OCI-LY1 (cell line): ENCODE measurements at regions not wholly inside any gene's neighbourhood (a gene's known extent, or its start where the extent isn't known, plus 50 kb on each side); places are given as distances from the start of the nearest gene placed in this dataset.
A peak's percentile ranks its signal among the peaks of the same experiment; 100 is the strongest.

Experiments
- H2AFZ ChIP-seq: fragments of 200-600 bp; sonication (generic), shearing (Covaris generic); 2 replicates; pipeline ENCODE4 v1.6.0; 2014; ENCODE audit warnings: antibody characterized with exemption, mild to moderate bottlenecking, low read length
- H3F3A ChIP-seq: fragments of 200-600 bp; sonication (generic), shearing (Covaris generic); 2 replicates; pipeline ENCODE4 v1.6.0; 2014; ENCODE audit warnings: mild to moderate bottlenecking, antibody characterized with exemption, low read length, moderate library complexity; ENCODE audit not compliant: insufficient read depth
- H3K27ac ChIP-seq: fragments of 200-600 bp; sonication (generic); 2 replicates; pipeline ENCODE4 v1.5.1; 2014; ENCODE audit warnings: low read length, mixed run types, mild to moderate bottlenecking, low read depth; ENCODE audit not compliant: poor library complexity, severe bottlenecking
- H3K27me3 ChIP-seq: fragments of 200-600 bp; sonication (generic); 2 replicates; pipeline ENCODE4 v1.6.0; 2014; ENCODE audit warnings: antibody characterized with exemption, mild to moderate bottlenecking, low read length, moderate library complexity; ENCODE audit not compliant: insufficient read depth
- H3K36me3 ChIP-seq: fragments of 200-600 bp; sonication (generic); 2 replicates; pipeline ENCODE4 v1.6.1; 2014; ENCODE audit warnings: mild to moderate bottlenecking, antibody characterized with exemption, low read length, moderate library complexity, mixed read lengths; ENCODE audit not compliant: insufficient read depth
- H3K4me1 ChIP-seq: fragments of 200-600 bp; sonication (generic); 2 replicates; pipeline ENCODE4 v1.5.1; 2014; ENCODE audit warnings: mild to moderate bottlenecking, low read length, moderate library complexity; ENCODE audit not compliant: insufficient read depth, severe bottlenecking
- H3K4me2 ChIP-seq: fragments of 200-600 bp; sonication (generic), shearing (Covaris generic); 2 replicates; pipeline ENCODE4 v1.6.1; 2014; ENCODE audit warnings: low read length
- H3K4me3 ChIP-seq: fragments of 200-600 bp; sonication (generic); 2 replicates; pipeline ENCODE4 v1.5.1; 2014; ENCODE audit warnings: low read length, low read depth, mild to moderate bottlenecking, mixed read lengths; ENCODE audit not compliant: poor library complexity, severe bottlenecking
- H3K79me2 ChIP-seq: fragments of 200-600 bp; shearing (Covaris generic); 2 replicates; pipeline ENCODE4 v1.6.1; 2016; ENCODE audit warnings: mixed run types, low read length, mixed read lengths; ENCODE audit not compliant: insufficient read depth
- H3K9ac ChIP-seq: fragments of 200-600 bp; sonication (generic), shearing (Covaris generic); 2 replicates; pipeline ENCODE4 v1.6.1; 2014; ENCODE audit warnings: mild to moderate bottlenecking, low read length, mixed read lengths
- H3K9me2 ChIP-seq: fragments of 200-600 bp; sonication (generic), shearing (Covaris generic); 2 replicates; pipeline ENCODE4 v1.6.1; 2014; ENCODE audit warnings: low read depth, mild to moderate bottlenecking, low read length, mixed read lengths
- H3K9me3 ChIP-seq: fragments of 200-600 bp; shearing (Covaris generic); 2 replicates; pipeline ENCODE4 v1.6.1; 2014; ENCODE audit warnings: low read length, mixed read lengths
- H4K20me1 ChIP-seq: fragments of 200-600 bp; sonication (generic), shearing (Covaris generic); 2 replicates; pipeline ENCODE4 v1.6.0; 2016; ENCODE audit warnings: mild to moderate bottlenecking, low read length; ENCODE audit not compliant: insufficient read depth
- EZH2 ChIP-seq: fragments of 200-600 bp; sonication (generic), shearing (Covaris generic); IDR thresholded peaks from 2 replicates; pipeline ENCODE4 v1.8.0; 2017; ENCODE audit warnings: borderline replicate concordance, mixed run types, mild to moderate bottlenecking, antibody characterized with exemption, low read length, moderate library complexity, mixed read lengths
- TF ChIP-seq, protein P1 (sequence below): fragments of 200-600 bp; sonication (generic), shearing (Covaris generic); IDR thresholded peaks from 2 replicates; pipeline ENCODE4 v1.5.1; 2017; ENCODE audit warnings: mild to moderate bottlenecking, antibody characterized with exemption, low read length, moderate library complexity, mixed read lengths

DNA sequence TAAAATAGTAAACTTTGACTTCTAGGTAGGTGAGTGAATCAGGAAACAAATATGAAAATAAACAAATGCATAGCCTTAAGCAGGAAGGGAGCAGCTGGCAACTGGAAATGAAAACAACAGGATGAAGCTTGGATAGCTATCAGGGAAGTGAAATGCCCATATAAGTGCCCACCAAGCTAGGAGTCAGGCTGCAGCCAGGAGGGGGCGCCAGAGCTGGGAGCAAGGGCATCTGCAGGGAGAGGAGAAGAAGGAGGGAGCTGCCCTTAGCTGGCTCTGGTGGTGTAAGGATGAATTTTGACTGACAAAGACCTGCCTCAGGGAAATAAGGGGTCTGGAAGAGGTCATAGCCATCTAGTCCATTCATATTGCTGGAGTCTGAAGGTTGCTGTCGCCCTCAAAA, 298.3 kb downstream of the TDRD15 start:
- no peak overlapping the region for H3K9ac ChIP-seq
- no peaks in the 10 kb centered on the region for H4K20me1 ChIP-seq
- H2AFZ ChIP-seq, result no peak overlapping the region
- H3K9me2 ChIP-seq, result no peaks in the 10 kb centered on the region
- H3K36me3 ChIP-seq, result no peaks in the 10 kb centered on the region
- H3K79me2 ChIP-seq, result no peaks in the 10 kb centered on the region
- no peak overlapping the region for H3K4me2 ChIP-seq
- H3K4me3 ChIP-seq, result no peak overlapping the region
- H3K4me1 ChIP-seq, result no peaks in the 10 kb centered on the region
- no peaks in the 10 kb centered on the region for H3F3A ChIP-seq
- H3K27me3 ChIP-seq, result no peaks in the 10 kb centered on the region
- no peaks in the 10 kb centered on the region for H3K9me3 ChIP-seq
- TF ChIP-seq EZH2, result no peak
- TF ChIP-seq, protein P1, sequence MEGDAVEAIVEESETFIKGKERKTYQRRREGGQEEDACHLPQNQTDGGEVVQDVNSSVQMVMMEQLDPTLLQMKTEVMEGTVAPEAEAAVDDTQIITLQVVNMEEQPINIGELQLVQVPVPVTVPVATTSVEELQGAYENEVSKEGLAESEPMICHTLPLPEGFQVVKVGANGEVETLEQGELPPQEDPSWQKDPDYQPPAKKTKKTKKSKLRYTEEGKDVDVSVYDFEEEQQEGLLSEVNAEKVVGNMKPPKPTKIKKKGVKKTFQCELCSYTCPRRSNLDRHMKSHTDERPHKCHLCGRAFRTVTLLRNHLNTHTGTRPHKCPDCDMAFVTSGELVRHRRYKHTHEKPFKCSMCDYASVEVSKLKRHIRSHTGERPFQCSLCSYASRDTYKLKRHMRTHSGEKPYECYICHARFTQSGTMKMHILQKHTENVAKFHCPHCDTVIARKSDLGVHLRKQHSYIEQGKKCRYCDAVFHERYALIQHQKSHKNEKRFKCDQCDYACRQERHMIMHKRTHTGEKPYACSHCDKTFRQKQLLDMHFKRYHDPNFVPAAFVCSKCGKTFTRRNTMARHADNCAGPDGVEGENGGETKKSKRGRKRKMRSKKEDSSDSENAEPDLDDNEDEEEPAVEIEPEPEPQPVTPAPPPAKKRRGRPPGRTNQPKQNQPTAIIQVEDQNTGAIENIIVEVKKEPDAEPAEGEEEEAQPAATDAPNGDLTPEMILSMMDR, result peak; percentile 71
- H3K27ac ChIP-seq, result no peak overlapping the region

DNA sequence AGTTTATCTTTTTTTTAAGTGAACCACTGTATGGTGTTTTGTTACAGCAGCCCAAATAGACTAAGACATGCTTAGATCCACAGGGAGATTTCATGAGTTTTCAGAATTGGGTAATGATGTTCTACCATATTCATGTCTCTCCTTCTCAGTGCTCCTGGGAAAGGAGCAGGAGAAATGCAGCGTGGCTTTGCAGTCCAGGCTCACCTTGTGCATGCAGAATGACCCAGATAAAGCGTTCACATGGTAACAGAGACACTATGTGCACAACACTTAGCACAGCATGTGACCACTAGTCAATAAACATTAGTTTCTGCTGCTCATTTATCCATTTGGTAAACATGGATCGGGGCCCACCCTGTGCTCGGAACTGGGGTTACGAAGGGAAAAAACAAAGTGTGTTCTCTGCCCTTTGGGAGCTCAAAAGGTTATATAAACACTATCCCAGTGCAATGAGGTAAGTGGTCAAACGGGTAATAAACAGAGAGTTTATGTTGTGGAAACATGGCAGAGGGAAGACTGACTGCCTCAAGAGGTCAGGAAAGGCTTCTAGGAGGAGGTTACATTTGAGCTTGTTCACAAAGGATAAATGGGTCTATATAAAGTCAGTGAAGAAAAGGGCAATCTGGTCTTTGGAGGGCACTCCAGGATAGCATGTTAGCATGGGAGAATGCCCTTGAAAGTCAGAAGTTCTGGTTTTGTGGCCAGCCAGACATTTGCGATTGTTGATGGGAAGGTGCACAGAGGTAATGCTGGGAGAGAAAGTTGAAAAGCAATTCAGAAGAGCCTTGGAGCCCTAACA, 299.2 kb downstream of the TDRD15 start:
- Histone ChIP-seq H3K4me3 (no peak overlapping the region), H3K27me3 (no peaks in the 10 kb centered on the region), H3K9me3 (no peaks in the 10 kb centered on the region), H3K79me2 (no peaks in the 10 kb centered on the region), H3K9me2 (no peaks in the 10 kb centered on the region), H3F3A (no peaks in the 10 kb centered on the region), H3K4me1 (no peaks in the 10 kb centered on the region), H4K20me1 (no peaks in the 10 kb centered on the region), H3K36me3 (no peaks in the 10 kb centered on the region), H2AFZ (no peak overlapping the region), H3K27ac (no peak overlapping the region), H3K9ac (no peak overlapping the region), H3K4me2 (no peak overlapping the region)
- no peak for TF ChIP-seq EZH2
- TF ChIP-seq, protein P1, result no peak

DNA sequence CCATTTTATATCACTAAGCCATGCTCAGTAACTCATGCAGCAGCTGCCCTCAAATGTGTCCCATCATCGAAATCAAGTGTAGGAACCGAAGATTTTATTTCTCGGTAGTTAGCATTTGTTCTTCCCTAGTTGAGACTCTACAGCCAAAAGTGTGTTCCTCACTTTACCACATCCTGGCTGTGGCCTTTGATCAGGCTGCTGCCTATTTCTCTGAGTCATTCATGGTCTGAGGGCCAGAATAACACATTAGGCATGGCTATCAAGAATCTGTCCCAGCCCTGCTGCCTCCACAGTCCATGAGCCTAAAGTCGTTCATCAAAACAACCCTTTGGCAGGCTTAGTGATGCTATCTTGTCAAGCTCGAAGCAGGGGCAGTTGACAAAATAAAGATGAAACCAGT, 300.1 kb downstream of the TDRD15 start:
- Histone ChIP-seq H2AFZ (no peak overlapping the region), H3K36me3 (no peaks in the 10 kb centered on the region), H3F3A (no peaks in the 10 kb centered on the region), H3K4me2 (no peak overlapping the region), H3K9me2 (no peaks in the 10 kb centered on the region), H3K27me3 (no peaks in the 10 kb centered on the region), H3K79me2 (no peaks in the 10 kb centered on the region), H3K4me3 (no peak overlapping the region), H3K27ac (no peak overlapping the region), H3K9me3 (no peaks in the 10 kb centered on the region), H4K20me1 (no peaks in the 10 kb centered on the region), H3K9ac (no peak overlapping the region), H3K4me1 (no peaks in the 10 kb centered on the region)
- TF ChIP-seq, protein P1, result no peak
- no peak for TF ChIP-seq EZH2
